GM12878 (cell line): ENCODE measurements at regions not wholly inside any gene's neighbourhood (a gene's known extent, or its start where the extent isn't known, plus 50 kb on each side); places are given as distances from the start of the nearest gene placed in this dataset.

ENCODE experiments used
- CBFB ChIP-seq: IDR thresholded peaks from 2 replicates; pipeline ENCODE4 v1.6.1; 2016; ENCODE audit warnings: antibody characterized with exemption, low read depth
- CHD1 ChIP-seq: IDR thresholded peaks from 2 replicates; pipeline ENCODE4 v1.6.1; 2012; ENCODE audit warnings: low read depth, low read length, improper control_type of control experiment
- EGR1 ChIP-seq, 2 experiments: IDR thresholded peaks; 1 replicate in 1 of 2; 2 replicates in 1 of 2; pipeline ENCODE4 v1.6.1; 2011 to 2012; ENCODE audit warnings: low read depth in 2 of 2, low read length in 2 of 2, borderline replicate concordance in 1 of 2, mild to moderate bottlenecking in 1 of 2, moderate library complexity in 1 of 2
- FOXM1 ChIP-seq: IDR thresholded peaks from 2 replicates; pipeline ENCODE4 v1.6.1; 2012; ENCODE audit warnings: low read depth, mild to moderate bottlenecking, inconsistent platforms, low read length, moderate library complexity
- IKZF2 ChIP-seq, 2 experiments: fragments of 450-650 bp; IDR thresholded peaks; 2 replicates each; pipeline ENCODE4 v1.6.1; 2017; ENCODE audit warnings: mild to moderate bottlenecking in 2 of 2, moderate library complexity in 2 of 2
- MYB ChIP-seq: fragments of 150-350 bp; IDR thresholded peaks from 2 replicates; pipeline ENCODE4 v1.6.1; 2014; ENCODE audit warnings: mild to moderate bottlenecking, low read depth, low read length, borderline replicate concordance
- RAD21 ChIP-seq: IDR thresholded peaks from 2 replicates; pipeline ENCODE4 v1.6.1; 2011; ENCODE audit warnings: mild to moderate bottlenecking, low read depth, low read length, moderate library complexity; ENCODE audit not compliant: insufficient read depth
- SIX5 ChIP-seq: IDR thresholded peaks from 2 replicates; pipeline ENCODE4 v1.6.1; 2011; ENCODE audit warnings: mild to moderate bottlenecking, low read depth, low read length, moderate library complexity; ENCODE audit not compliant: severe bottlenecking
- SMARCA5 ChIP-seq: fragments of 450-650 bp; IDR thresholded peaks from 2 replicates; pipeline ENCODE4 v1.6.1; 2017; ENCODE audit warnings: mild to moderate bottlenecking
- SREBF2 ChIP-seq: IDR thresholded peaks from 2 replicates; pipeline ENCODE4 v1.6.1; 2012; ENCODE audit warnings: mild to moderate bottlenecking, low read length
- ZZZ3 ChIP-seq: IDR thresholded peaks from 2 replicates; pipeline ENCODE4 v1.6.1; 2011; ENCODE audit warnings: low read depth; ENCODE audit not compliant: control insufficient read depth, insufficient read length
- TF ChIP-seq, protein P1 (sequence below): fragments of 450-650 bp; IDR thresholded peaks from 2 replicates; pipeline ENCODE4 v1.6.1; 2017; ENCODE audit warnings: low read depth, mild to moderate bottlenecking, moderate library complexity
- TF ChIP-seq, protein P2 (sequence below): IDR thresholded peaks from 2 replicates; pipeline ENCODE4 v1.6.1; 2012; ENCODE audit warnings: mild to moderate bottlenecking, low read depth, low read length

DNA sequence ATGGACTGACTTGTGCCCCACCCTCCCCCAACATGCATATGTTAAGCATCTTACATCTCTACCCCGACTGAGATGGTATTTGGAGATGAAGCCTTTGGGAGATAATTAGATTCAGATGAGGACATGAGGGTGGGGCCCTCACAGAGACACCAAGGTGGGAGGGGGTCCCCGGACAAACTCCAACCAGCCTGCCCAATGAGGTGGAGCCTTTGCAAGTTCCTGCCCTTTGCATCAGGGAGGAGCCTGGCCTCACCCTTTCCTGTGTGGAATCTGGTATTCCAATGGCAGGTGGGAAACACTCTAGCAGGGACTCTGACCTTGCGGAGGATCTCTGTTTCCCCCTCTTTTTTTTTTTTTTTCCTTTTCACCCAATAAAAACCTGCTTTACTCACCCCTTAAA is 589.9 kb upstream of the BOD1L1 start (continued):
- no peak for TF ChIP-seq EGR1 (IDR thresholded peaks at IDR 0.05; ENCODE audit: borderline replicate concordance in 1 of 2, low read depth in 2 of 2, low read length in 2 of 2)
- TF ChIP-seq SIX5: no peak
- no peak for TF ChIP-seq RAD21
- TF ChIP-seq, protein P1, sequence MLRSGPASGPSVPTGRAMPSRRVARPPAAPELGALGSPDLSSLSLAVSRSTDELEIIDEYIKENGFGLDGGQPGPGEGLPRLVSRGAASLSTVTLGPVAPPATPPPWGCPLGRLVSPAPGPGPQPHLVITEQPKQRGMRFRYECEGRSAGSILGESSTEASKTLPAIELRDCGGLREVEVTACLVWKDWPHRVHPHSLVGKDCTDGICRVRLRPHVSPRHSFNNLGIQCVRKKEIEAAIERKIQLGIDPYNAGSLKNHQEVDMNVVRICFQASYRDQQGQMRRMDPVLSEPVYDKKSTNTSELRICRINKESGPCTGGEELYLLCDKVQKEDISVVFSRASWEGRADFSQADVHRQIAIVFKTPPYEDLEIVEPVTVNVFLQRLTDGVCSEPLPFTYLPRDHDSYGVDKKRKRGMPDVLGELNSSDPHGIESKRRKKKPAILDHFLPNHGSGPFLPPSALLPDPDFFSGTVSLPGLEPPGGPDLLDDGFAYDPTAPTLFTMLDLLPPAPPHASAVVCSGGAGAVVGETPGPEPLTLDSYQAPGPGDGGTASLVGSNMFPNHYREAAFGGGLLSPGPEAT: no peak
- TF ChIP-seq MYB: no peak
- TF ChIP-seq SREBF2: no peak
- TF ChIP-seq, protein P2, sequence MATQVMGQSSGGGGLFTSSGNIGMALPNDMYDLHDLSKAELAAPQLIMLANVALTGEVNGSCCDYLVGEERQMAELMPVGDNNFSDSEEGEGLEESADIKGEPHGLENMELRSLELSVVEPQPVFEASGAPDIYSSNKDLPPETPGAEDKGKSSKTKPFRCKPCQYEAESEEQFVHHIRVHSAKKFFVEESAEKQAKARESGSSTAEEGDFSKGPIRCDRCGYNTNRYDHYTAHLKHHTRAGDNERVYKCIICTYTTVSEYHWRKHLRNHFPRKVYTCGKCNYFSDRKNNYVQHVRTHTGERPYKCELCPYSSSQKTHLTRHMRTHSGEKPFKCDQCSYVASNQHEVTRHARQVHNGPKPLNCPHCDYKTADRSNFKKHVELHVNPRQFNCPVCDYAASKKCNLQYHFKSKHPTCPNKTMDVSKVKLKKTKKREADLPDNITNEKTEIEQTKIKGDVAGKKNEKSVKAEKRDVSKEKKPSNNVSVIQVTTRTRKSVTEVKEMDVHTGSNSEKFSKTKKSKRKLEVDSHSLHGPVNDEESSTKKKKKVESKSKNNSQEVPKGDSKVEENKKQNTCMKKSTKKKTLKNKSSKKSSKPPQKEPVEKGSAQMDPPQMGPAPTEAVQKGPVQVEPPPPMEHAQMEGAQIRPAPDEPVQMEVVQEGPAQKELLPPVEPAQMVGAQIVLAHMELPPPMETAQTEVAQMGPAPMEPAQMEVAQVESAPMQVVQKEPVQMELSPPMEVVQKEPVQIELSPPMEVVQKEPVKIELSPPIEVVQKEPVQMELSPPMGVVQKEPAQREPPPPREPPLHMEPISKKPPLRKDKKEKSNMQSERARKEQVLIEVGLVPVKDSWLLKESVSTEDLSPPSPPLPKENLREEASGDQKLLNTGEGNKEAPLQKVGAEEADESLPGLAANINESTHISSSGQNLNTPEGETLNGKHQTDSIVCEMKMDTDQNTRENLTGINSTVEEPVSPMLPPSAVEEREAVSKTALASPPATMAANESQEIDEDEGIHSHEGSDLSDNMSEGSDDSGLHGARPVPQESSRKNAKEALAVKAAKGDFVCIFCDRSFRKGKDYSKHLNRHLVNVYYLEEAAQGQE: no peak
- TF ChIP-seq ZZZ3: no peak
- TF ChIP-seq CBFB: no peak
- TF ChIP-seq FOXM1: no peak
- TF ChIP-seq IKZF2 (IDR thresholded peaks at IDR 0.05): no peak
- no peak for TF ChIP-seq SMARCA5
- TF ChIP-seq CHD1: no peak
